HG02884 (cell line): ENCODE measurements at regions not wholly inside any gene's neighbourhood (a gene's known extent, or its start where the extent isn't known, plus 50 kb on each side); places are given as distances from the start of the nearest gene placed in this dataset.
"Not testable (repeated sequence)": the region's sequence is repeated elsewhere in the genome, so short reads cannot be mapped to it uniquely, and the experiment has no call there.

ENCODE experiments used
- ATAC-seq: cut with Tn5 transposase; IDR thresholded peaks from one replicate; pipeline ENCODE4 v1.9.1; 2021; ENCODE audit warnings: mild to moderate bottlenecking, moderate library complexity; ENCODE audit not compliant: unreplicated experiment

- no peak for ATAC-seq
Observed at GRCh38 chr5:105207066-105207465, 1644.5 kb upstream of the NUDT12 start.

- no peak for ATAC-seq
Observed at GRCh38 chr5:105197531-105197930, 1634.9 kb upstream of the NUDT12 start.

GRCh38 chr5:105195765-105196164 is 1633.2 kb upstream of the NUDT12 start:
- no peak for ATAC-seq

- ATAC-seq, result no peak
Observed at GRCh38 chr5:105172918-105173317, 1610.3 kb upstream of the NUDT12 start.

GRCh38 chr5:105168806-105169205 is 1606.2 kb upstream of the NUDT12 start:
- ATAC-seq, result no peak

- ATAC-seq, result no peak
Observed at GRCh38 chr5:105167092-105167491, 1604.5 kb upstream of the NUDT12 start.

GRCh38 chr5:105163547-105163946 is 1601.0 kb upstream of the NUDT12 start:
- ATAC-seq, result no peak

GRCh38 chr5:105162557-105162956 is 1600.0 kb upstream of the NUDT12 start:
- not testable (repeated sequence) for ATAC-seq

- no peak for ATAC-seq
Observed at GRCh38 chr5:105158526-105158925, 1595.9 kb upstream of the NUDT12 start.

- no peak for ATAC-seq
Observed at GRCh38 chr5:105150323-105150722, 1587.7 kb upstream of the NUDT12 start.

- ATAC-seq, result no peak
Observed at GRCh38 chr5:105146867-105147266, 1584.3 kb upstream of the NUDT12 start.

GRCh38 chr5:105145152-105145551 is 1582.6 kb upstream of the NUDT12 start:
- ATAC-seq, result no peak

GRCh38 chr5:105134328-105134727 is 1571.7 kb upstream of the NUDT12 start:
- no peak for ATAC-seq

- no peak for ATAC-seq
Observed at GRCh38 chr5:105133087-105133486, 1570.5 kb upstream of the NUDT12 start.

GRCh38 chr5:105132581-105132980 is 1570.0 kb upstream of the NUDT12 start:
- no peak for ATAC-seq

GRCh38 chr5:105131045-105131444 is 1568.5 kb upstream of the NUDT12 start:
- no peak for ATAC-seq

GRCh38 chr5:105101577-105101976 is 1539.0 kb upstream of the NUDT12 start:
- no peak for ATAC-seq

- no peak for ATAC-seq
Observed at GRCh38 chr5:105088961-105089360, 1526.4 kb upstream of the NUDT12 start.

GRCh38 chr5:105088102-105088501 is 1525.5 kb upstream of the NUDT12 start:
- ATAC-seq, result no peak

- ATAC-seq, result no peak
Observed at GRCh38 chr5:105057893-105058292, 1495.3 kb upstream of the NUDT12 start.

GRCh38 chr5:105057001-105057436 is 1494.4 kb upstream of the NUDT12 start:
- no peak for ATAC-seq

GRCh38 chr5:105054406-105054805 is 1491.8 kb upstream of the NUDT12 start:
- ATAC-seq, result no peak

GRCh38 chr5:105042623-105043022 is 1480.0 kb upstream of the NUDT12 start:
- ATAC-seq, result no peak

GRCh38 chr5:105036814-105037213 is 1474.2 kb upstream of the NUDT12 start:
- not testable (repeated sequence) for ATAC-seq
